PC-9 (cell line): ENCODE measurements at regions not wholly inside any gene's neighbourhood (a gene's known extent, or its start where the extent isn't known, plus 50 kb on each side); places are given as distances from the start of the nearest gene placed in this dataset.
"Not testable (repeated sequence)": the region's sequence is repeated elsewhere in the genome, so short reads cannot be mapped to it uniquely, and the experiment has no call there.

Experiments used
- CTCF ChIP-seq: fragments of 200-600 bp; sonication (generic); conservative IDR thresholded peaks from 2 replicates; pipeline ENCODE4 v1.6.1; 2017; ENCODE audit warnings: mixed run types, antibody characterized with exemption, mild to moderate bottlenecking, moderate library complexity
- EZH2 ChIP-seq: fragments of 200-600 bp; sonication (generic); IDR thresholded peaks from 2 replicates; pipeline ENCODE4 v1.8.0; 2017; ENCODE audit warnings: antibody characterized with exemption, low read depth

GRCh38 chr1:120238867-120239266, 62.5 kb upstream of the SEC22B start:
- TF ChIP-seq EZH2, CTCF: not testable (repeated sequence)
